Mesenteric fat pad (tissue), 1 donor: ENCODE measurements at regions not wholly inside any gene's neighbourhood (a gene's known extent, or its start where the extent isn't known, plus 50 kb on each side); places are given as distances from the start of the nearest gene placed in this dataset.
"Not testable (repeated sequence)": the region's sequence is repeated elsewhere in the genome, so short reads cannot be mapped to it uniquely, and the experiment has no call there.

ENCODE experiments used
- DNase-seq: peaks from one replicate; pipeline ENCODE4 v3.0.0-alpha.2; 2020; ENCODE audit warnings: low spot score
- donor health status: DM: yes; HTN: yes; CAD: no.

DNA sequence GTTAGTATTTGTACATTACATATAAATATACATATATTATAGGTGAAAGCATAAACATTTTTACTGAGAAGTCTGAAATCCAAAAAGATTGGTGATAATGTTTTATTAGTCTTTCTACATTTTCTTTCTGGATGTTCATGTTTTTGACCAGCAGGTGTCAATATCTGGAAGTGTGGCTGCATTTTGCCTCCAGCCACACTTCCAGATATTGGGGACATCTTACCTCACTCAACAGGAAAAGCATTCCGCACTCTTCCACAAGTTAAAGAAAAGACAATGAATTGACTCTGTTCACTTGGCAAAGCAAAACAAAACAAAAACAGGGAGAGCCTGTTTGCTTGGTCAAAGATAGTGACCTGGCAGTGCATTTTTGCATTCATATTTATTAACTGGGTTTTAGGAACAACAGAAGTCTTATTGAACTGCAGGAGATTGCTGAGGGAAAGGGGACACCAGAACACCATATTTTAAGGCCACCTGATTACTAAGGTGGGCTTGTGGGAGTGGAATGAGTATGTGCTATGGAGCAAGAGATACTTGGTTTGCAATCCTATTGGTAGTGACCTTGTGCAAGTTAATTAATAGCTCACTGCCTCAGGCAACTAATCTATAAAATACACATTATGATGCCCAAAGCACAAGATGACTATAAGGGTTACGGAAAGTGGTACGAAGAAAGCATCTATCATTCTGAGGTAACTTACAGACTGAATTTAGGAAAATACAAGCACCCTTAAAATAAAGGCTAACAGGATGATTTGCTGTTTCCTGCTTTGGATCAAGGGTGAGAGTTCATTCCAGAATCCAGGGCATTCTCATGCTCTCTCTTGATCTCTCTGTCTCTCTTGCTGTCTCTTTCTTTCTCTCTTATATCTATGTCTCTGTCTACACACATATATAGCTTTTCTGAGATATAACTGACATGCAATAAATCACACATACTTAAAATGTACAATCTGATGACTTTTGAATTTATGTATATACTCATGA is 389.9 kb upstream of the EMCN start:
- DNase-seq, result no peak

DNA sequence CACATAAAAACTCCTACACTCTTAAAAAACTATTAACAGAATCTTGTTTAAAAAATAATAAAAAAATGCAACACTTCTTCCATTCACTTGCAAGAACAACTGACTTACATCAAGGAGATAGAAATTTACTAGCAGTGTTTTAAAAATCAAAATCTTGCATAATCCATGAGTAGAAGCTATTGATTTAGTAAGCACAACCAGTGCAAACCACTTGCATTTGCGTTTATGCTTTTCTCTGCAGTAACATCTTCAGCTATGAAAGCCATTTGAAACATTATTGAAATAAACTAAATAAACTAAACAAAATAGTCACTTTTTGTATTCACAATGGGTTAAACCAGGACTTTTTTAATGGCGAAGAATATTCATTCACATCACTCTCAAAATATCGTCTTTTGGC is 389.2 kb upstream of the EMCN start:
- no peak for DNase-seq

DNA sequence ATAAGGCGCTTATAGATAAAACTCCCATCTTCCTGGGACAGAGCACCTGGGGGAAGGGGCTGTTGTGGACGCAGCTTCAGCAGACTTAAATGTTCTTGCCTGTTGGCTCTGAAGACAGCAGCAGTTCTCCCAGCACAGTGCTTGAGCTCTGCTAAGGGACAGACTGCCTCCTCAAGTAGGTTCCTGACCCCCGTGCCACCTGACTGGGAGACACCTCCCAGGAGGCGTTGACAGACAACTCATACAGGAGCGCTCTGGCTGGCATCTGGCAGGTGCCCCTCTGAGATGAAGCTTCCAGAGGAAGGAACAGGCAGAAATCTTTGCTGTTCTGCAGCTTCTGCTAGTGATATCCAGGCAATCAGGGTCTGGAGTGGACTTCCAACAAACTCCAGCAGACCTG is 383.1 kb upstream of the EMCN start:
- not testable (repeated sequence) for DNase-seq

DNA sequence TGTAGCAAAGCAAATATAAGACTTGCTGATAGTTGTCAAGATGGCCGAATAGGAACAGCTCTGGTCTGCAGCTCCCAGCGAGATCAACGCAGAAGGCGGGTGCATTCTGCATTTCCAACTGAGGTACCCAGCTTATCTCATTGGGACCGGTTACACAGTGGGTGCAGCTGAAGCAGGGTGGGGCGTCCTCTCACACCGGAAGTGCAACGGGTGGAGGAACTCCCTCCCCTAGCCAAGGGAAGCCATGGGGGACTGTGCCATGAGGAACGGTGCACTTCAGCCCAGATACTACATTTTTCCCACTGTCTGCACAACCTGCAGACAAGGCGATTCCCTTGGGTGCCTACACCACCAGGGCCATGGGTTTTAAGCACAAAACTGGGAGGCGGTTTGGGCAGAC is 382.3 kb upstream of the EMCN start:
- no peak for DNase-seq

DNA sequence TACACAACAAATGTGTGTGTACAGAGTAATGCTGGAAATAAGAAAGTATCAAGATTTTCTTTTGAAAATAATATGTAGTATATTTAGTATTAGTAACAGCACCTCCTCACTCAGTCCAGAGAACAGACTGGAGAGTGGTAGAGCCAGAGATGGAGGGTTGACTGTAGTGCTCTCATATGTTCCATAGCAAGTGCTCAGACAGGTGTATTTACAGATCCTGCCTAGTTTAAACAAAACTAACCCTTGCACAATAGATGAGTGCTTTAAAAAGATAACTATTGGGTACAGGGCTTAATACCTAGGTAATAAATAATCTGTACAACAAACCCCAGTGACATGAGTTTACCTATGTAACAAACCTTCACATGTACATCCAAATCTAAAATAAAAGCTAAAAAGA is 381.0 kb upstream of the EMCN start:
- DNase-seq, result no peak

DNA sequence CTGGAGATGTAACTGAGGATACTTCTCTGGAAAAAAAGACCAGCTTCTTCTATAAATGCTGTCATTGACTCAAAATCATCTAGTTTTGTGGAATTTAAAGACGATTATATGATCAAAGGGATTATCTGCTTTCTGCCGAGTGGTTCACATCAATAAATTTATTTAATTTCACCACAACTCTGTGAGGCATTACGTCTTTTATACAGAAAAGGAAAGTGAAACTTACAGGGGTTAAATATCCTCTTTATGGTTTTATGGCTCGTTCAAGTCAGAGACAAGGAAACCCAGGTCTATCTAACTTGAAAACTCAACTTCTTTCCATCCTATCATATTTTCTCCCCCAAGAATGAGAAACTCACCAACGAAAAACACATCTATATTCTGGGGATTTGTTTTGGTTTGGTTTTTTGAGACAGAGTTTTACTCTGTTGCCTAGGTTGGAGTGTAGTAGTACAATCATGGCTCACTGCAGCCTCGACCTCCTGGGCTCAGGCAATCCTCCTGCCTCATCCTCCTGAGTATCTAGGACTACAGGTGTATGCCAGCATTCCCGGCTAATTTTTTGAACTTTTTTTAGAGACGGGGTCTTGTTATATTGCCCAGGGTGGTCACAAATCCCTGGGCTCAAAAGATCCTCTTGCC is 377.9 kb upstream of the EMCN start:
- DNase-seq, result no peak

DNA sequence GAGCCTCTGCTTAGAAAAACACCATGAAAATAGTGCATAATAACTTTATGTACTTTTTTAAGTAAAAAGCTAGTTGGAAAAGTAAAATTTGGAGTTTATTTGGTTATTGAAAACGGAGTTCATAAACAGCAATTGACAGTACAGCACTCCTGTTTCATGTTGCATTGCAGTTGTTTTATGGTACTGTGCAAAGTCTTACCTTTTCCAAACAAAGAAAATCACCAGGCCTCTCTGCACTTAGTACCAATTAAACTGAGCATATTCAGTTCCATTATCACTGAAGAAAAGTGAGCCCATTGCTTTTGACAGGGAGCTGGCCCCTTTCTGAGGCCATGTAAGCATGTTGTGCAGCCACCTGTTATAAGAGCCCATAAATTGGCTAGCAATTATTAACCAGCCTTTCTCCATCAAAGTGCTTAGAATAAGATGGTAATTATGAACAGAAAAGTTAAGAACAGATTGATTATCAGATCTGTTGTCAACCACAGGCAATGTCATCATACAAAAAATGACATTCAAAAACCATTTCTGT is 376.6 kb upstream of the EMCN start:
- DNase-seq, result no peak

DNA sequence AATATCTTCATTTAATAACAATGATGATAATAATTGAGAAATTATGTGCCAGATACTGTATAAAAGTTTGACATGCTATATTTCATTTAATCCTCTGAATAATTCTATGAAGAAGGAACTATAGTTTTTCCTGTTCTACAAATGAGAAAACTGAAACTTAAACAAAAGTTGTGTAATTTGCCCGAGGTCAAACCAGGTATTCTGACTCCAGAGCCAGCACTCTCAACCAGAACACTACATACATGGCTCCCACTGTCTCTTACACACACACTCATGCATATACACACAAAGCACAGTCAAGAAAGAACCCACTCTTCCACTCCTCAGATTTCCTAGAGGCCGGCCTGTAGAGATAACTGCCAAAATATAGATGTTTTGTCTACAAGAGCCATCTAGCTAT is 374.0 kb upstream of the EMCN start:
- no peak for DNase-seq

DNA sequence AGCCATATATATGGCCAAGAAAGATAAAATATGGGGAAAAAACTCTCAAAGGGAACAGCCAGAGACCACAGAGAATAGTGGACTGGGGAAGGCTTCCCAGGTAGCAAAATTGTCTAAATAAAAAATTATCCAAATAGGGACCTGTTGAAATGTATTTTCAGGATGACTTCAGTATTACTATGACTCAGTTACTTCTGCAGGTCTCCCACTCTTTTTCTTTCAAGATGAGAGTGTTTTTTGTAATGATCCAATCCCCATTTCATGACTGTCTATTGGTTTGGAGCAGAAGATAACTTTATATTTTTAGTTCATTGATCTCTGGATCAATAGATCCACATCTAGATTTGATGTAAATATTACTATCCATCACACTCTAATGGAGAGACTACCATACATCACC is 372.1 kb upstream of the EMCN start:
- no peak for DNase-seq

DNA sequence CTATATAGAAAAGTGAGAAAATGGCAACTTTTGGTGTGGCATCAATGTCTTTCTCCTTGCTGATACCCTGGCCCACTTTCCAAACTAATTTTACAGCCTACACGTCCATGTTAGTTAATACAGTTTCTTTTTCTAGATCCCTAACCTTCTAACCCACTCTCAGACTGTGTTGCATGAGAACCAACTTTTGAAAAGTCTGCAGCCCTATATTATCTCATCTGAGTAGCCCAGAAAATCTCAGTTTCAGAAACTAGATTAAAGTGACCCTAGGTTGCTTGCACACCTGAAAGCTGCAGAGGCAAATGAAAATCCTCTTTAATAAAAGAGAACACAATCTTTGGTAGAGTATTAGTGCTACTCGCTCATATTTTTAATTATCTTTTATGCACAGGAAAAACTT is 371.6 kb upstream of the EMCN start:
- no peak for DNase-seq

DNA sequence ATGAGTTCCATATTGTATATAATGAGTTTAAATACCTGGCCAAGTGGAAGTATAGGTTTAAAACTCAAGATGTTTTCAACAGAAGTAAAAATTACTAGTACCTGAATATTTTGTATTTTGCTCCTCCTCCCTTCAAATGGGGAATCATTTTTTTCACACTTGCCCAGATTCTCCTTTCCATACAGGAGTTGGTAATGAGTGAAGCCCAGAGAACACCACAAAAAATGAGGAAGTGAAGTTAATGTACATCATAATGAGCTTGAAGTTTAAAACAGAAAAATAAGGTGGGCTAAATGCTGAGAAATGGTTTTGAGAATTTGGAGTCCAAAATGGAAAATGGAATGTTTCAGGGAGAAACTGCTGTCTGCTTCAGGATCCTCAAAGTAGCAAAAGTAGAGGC is 364.8 kb upstream of the EMCN start:
- no peak for DNase-seq

DNA sequence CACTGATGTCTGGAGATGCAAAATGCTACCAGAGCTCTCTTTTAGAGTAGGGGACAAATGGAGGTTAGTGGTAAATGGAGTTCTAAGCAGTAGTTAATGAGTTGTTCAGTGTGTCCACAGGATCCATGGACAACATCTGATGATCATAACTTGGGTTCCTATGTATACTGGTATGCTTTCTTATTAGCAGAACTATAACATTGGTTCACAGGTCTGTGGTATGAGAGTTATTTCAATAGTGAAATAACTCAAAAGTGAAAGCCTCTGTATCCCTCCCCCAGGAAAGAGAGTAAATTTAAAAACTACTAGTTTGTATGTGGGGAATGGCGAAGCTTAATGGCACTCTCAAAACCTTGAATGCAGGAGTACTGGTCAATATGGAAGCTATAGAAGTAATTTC is 363.5 kb upstream of the EMCN start:
- no peak for DNase-seq

DNA sequence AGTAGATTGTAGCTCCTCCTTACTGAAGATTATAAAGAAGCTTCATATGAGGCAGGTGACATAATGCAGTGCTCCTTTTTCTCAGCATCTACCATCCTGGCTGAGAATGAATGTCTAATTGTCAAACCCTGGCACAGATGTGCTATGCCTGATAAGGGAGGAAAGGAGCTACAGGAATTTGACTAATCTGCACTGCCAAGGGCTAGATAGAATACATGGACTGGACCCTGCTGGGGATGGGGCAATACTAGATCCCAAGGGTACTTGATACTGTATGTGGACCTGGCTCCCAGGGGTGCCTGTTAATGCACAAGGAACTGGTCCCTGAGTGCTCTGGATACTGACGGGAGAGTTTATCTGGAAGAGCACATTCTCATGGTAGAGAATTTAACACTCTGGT is 362.2 kb upstream of the EMCN start:
- DNase-seq, result no peak

DNA sequence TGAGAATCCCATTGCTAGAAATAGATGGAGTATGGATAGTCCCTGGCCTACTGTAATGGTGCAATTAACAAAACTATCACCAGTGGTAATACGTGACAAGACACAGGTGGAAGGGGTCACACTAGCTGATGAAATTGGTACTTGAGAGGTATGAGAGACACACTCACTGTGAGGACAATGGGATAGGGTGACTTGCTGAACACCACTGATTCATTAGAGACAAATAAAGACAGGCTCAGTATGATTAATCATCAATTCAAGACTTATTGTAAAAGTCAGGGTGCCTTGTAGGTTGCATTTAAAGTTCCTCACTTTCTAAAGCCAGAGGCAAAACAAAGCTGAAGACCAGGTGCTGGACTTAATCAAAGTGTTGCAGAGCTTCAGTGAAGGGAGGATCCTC is 361.6 kb upstream of the EMCN start:
- DNase-seq, result no peak

DNA sequence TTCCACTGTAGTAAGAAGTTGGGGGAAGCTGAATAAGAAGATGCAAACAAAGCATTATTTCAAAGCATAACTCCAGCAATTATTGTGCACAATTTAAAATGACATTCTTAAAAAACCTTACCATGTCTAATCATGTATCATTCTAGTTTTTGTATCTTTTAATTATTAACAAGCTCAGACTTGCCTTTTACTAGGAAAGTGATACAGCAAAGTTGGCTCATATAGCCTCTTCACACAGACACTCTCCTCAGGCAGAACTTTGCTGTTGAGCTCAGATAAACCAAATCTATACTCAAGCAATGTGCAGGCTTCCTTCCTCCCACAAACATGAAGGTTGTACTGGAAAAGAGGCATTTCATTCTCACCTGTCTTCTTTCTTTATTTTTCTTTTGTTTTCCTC is 358.7 kb upstream of the EMCN start:
- DNase-seq, result no peak

DNA sequence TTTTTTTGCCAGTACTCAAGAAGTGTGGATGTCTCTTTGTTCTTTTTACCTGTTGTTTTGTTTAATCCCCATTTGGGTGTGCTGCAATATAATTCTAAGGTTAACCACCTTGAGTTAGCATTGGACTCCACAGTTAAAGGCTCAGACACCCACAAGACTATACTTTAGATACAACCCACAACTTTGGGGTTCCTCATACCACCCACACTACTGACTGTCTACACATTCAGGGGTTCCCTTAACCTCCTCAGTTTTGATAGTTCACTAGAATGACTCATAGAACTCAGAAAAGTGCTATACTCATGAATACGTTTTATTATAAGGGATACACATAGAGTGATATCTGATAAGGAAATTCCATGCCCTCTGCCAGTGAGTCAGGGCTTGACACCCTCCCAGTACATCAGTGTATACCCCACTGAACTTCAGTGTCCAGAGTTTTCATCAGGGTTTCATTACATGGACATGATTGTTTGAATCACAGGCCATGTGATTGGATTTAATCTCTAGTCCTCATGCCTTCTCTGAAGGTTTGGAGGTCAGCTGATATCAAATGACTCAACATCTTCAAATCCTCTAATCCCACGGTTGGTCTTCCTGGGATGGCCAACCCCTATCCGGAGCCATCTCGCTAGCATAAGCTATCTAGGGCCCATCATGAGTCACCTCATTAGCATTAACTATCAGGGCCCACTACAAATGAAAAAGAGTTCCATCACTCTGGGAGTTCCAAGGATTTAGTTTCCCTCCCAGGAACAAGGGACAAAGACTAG is 357.7 kb upstream of the EMCN start:
- no peak for DNase-seq

DNA sequence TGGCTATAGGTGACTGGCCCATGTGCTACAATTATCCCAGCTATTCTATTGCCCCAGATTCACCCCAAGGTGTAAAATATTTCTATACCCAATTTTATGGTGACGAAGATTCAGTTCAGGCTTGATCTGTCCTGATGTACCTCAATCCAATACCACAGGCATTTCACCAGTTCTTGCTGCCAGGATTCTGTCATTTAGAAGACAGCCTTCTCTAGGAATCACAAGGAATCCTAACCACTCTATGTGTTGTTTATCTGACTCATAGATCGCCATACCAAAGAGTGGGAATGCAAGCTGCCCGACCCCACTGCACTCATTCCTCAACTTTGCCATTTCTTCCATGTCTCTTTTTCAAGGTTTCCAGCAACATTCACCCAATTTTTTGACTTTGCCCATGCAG is 355.0 kb upstream of the EMCN start:
- no peak for DNase-seq

DNA sequence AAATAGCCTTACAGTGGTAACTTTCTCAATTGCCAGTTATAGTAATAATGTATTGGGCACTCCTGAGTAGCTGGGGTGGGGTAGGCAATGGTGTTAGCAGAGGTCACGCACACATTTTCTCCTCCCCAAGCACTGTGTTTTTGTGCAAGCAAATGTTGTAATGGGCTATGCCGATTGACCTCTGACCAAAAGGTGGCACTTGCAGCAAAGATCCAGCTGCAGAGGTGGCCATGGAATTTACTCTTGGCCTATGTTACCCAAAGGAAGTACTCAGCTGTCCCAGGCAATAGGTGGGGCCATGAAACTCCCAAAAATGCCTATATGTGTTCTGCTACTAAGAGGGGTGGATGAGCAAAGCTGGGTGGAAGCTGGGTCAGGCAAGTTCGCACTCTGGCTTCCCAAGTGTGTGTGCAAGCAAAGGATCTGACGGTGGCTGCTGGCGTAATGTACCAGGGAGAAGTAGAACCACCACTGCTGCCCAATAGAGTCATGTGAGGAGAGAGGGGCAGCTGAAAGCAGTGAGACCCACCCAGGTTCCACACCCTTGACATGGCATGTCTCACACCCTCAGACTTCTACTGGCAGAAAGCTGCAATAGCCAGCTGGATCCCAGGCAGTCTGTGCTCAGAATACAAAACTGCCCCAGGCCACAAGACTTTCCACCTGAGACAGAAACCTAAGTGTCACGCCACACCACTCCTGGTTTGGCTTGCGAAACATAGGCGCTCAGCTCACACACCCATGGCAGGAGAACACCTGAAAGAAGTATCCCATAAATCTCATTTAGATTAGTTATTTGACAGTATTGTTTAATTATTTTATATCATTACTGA is 353.3 kb upstream of the EMCN start:
- no peak for DNase-seq

DNA sequence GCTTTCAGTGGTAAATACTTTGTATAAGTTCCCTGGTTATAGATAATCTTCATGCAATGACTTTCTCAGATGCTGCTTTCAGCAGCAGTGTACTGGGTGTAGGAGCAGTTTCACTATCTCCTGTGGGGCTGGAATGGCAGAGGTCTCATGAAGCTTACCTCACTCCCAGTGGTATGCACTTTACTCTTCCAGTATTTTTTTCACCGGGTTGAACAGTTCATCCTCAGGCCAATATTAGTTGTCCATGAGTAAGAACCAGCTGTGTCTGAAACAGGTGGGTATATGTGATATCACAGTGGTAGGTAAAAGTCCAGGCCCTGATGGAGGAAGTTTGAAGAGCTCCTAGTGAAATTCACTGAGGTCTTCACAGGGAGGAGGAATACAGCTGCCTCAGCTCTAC is 351.5 kb upstream of the EMCN start:
- no peak for DNase-seq

DNA sequence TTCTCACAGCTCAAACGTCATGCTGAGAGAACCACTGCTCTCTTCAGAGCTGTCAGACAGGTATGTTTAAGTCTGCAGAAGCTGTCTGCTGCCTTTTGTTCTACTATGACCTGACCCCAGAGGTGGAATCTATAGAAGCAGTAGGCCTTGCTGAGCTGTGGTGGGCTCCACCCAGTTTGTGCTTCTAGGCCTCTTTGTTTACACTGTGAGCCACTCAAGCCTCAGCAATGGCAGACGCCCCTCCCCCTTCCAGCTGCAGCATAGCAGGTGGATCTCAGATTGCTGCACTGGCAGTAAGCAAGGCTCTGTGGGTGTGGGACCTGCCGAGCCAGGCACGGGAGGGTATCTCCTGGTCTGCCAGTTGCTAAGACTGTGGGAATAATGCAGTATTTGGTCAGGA is 350.5 kb upstream of the EMCN start:
- not testable (repeated sequence) for DNase-seq

DNA sequence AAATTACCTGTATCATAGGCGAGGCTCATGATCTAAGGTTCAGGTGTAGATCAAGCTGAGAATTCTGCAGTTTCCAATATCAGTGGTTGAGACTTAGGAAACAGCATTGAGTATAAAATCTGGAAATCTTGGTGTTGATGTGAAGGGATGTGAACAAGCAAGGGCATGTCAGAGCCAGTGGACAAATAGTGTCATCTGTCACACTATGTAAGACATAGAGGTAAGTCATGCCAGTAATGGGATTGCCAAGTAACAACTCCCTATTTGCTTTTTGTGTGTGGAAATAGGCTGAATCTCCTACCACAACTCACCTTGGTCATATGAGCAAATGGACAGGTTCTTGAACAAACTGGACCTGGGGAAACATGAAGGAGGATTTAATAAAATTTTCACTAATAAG is 334.5 kb upstream of the EMCN start:
- DNase-seq, result no peak
